Coronary artery (tissue), 2 donors: ENCODE measurements at regions not wholly inside any gene's neighbourhood (a gene's known extent, or its start where the extent isn't known, plus 50 kb on each side); places are given as distances from the start of the nearest gene placed in this dataset.

Experiments
- DNase-seq: peaks from one replicate; pipeline ENCODE4 v3.0.0-alpha.2; 2017; ENCODE audit warnings: low spot score
- H3K27ac ChIP-seq, 2 donors: fragments of 200-600 bp; sonication (generic); one replicate each; pipeline ENCODE4 v1.5.1; 2016 to 2019
- H3K4me3 ChIP-seq: fragments of 200-600 bp; sonication (generic); 2 replicates; pipeline ENCODE4 v1.5.1; 2016; ENCODE audit warnings: mild to moderate bottlenecking, moderate library complexity
- CTCF ChIP-seq: fragments of 200-600 bp; sonication (generic); IDR thresholded peaks from one replicate; pipeline ENCODE4 v1.5.1; 2019; ENCODE audit warnings: antibody characterized with exemption

DNA sequence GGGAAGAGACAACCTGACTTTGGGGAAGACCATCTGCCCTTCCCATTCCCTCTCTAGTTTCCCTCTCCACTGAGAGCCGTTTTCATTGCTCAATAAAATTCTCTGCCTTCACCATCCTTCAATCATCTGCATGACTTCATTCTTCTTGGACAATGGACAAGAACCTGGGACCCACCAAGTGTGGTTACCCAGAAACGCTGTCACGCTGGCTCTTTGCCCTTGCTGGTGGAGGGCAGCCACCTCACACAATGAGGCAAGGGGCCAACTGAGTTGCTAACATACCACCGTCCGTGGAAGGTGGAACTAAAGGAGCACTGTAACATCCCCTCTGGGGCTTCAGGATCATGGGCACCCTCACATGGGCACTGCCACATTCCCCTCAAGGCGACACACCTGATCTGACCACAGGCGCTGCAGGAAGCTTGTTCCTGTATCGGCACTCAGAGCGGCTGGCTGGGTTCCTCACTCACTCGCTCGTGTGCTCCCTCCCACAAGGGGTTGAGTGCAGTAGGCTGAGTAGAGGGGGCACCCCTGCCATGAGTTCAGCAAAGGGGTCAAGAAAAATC lies 652.4 kb downstream of the PLPP3 start:
- Histone ChIP-seq H3K27ac (no peak overlapping the region), H3K4me3 (no peak overlapping the region)
- no peak for DNase-seq
- no peak for TF ChIP-seq CTCF

GRCh38 chr1:55916907-55917306 lies 662.5 kb downstream of the PLPP3 start:
- Histone ChIP-seq H3K27ac (no peak overlapping the region), H3K4me3 (no peak overlapping the region)
- no peak for DNase-seq
- no peak for TF ChIP-seq CTCF

- no peak overlapping the region for H3K27ac ChIP-seq
- no peak overlapping the region for H3K4me3 ChIP-seq
- no peak for TF ChIP-seq CTCF
- no peak for DNase-seq
Measured at GRCh38 chr1:55916481-55916880, 662.9 kb downstream of the PLPP3 start.

- no peak for TF ChIP-seq CTCF
- no peak for DNase-seq
- Histone ChIP-seq H3K4me3 (no peak overlapping the region), H3K27ac (no peak overlapping the region)
Measured at GRCh38 chr1:55913565-55913964, 665.8 kb downstream of the PLPP3 start.

- DNase-seq = no peak
- Histone ChIP-seq H3K4me3 (no peak overlapping the region), H3K27ac (no peak overlapping the region)
- no peak for TF ChIP-seq CTCF
Measured at GRCh38 chr1:55912438-55912837, 666.9 kb downstream of the PLPP3 start.

GRCh38 chr1:55904541-55904940 lies 674.8 kb downstream of the PLPP3 start:
- Histone ChIP-seq H3K4me3 (no peak overlapping the region), H3K27ac (no peak overlapping the region)
- DNase-seq = no peak
- TF ChIP-seq CTCF = no peak

- no peak overlapping the region for H3K4me3 ChIP-seq
- DNase-seq = no peak
- TF ChIP-seq CTCF = no peak
- no peak overlapping the region for H3K27ac ChIP-seq
Measured at GRCh38 chr1:55898181-55898580, 681.2 kb downstream of the PLPP3 start.
